HS-27A (cell line): ENCODE measurements at regions not wholly inside any gene's neighbourhood (a gene's known extent, or its start where the extent isn't known, plus 50 kb on each side); places are given as distances from the start of the nearest gene placed in this dataset.

Experiments
- DNase-seq: peaks from one replicate; pipeline ENCODE4 v3.0.0-alpha.2; 2012; ENCODE audit warnings: low read depth, missing footprints

DNA sequence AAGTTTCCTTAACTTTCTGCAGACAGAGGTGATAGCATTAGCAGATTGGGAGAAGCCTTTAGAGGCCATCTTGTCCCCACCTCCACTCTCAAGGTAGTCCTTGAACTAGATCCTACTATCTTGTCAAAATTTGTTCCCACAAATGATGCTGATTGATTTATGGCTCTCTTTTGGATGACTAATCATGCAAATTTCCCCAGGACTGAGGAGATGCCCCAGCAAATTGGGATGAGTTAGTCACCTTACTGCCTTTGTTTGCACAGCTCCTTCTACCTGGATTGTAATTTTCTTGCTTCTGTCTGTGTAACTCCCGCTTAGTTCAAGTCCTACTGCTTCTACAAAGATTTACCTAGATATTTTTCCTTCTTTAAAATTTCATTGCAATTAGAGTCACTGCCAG lies 391.4 kb upstream of the CADM1 start:
- DNase-seq = no peak

- DNase-seq = no peak
Observed at GRCh38 chr11:115894176-115894575, 390.0 kb upstream of the CADM1 start.

- DNase-seq = no peak
Observed at GRCh38 chr11:115893461-115894099, 389.4 kb upstream of the CADM1 start.

DNA sequence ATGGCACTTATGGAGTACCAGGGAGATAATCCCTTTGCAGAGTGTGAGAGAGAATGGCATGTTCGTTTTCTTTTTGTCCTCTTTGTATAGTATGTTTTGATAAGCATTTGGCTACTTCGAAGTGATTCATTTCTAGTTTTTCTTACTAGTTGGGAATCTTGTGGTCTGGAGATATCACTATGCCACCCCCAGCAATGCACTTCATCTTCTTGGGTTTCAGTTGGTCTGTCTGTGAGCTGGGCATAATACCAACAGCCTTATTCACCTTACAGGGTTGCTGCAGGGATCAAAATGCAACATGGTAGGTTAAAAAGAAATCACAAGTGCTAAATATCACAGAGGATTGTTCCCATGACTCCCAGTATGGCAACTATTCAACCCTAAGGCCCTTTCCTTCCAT lies 387.8 kb upstream of the CADM1 start:
- DNase-seq = no peak

DNA sequence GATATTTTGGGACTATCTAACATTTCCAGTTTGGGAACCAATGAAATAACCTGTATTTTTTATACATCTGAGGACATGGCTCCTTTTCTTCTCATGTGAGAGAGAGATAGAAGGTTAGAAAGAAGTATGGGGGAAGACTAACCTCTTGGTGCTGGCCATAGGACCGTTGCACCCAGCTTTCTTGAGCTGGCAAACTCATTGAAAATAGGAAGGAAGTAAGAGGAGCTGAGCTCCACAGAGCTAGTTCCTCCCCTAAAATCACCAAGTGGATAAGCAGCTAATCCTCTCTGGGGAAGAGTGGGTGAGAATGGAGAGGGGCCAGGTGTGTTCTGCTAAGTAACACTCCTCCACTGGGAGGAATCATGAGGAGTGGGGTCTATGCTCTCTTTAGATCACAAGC lies 387.4 kb upstream of the CADM1 start:
- no peak for DNase-seq

DNA sequence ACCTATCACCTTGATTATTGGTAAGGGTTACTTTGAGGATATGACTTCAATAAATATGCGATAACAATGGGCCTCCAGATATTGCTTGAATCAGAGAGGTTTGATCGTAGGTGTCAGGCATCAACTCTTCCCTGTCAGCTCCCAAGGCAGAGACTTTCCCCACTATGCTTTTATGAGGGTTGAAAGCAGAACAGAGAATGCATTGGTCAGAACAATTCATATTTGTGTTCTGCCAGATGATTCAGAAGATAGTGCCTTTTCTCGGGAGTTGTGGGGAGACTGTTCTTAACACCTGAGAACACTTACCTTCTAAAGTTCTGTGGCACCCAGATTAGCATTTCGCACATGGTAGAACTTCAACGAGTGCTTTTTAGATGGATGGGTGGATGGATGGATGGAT lies 386.3 kb upstream of the CADM1 start:
- DNase-seq = no peak

DNA sequence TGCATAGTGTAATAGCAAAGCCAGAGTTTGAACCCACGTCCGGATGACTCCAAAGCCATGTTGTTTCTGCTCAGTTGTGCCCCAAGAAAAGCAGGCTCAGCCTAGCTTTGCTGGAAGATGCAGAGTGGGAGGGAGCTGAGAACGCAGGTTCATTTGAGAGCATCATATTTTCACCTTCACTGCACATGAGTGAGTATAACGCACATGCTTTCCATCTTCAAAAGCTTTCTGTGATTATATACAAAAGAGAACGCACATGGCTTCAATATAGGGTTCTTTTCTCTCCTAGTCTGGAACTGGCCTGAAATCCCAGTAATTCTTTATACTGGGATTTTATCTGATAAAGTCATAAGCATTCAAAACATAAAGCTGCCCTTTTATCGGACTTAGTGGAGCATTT lies 385.5 kb upstream of the CADM1 start:
- no peak for DNase-seq

DNA sequence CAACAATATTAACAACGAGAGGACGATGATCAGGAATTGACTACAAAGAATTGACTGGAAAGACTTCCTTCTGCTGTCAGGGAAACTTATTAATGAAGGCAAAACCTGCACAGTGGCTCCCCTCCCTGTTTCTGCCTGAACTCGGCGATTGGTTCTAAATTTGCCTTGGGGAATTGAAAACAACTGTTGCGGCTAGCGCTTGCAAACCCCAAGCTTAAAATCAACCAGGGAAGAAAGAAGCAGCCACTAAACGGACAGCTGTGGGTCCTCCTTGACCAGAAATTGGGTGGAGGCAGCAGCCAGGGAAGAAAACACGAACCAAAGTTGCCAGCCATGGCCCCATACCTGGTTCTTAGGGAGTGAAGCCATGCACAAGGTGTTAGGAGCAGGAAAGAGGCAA lies 383.5 kb upstream of the CADM1 start:
- no peak for DNase-seq

- no peak for DNase-seq
Observed at GRCh38 chr11:115887316-115887715, 383.1 kb upstream of the CADM1 start.

- DNase-seq = no peak
Observed at GRCh38 chr11:115886422-115886733, 382.2 kb upstream of the CADM1 start.

GRCh38 chr11:115885535-115886421 lies 381.6 kb upstream of the CADM1 start:
- no peak for DNase-seq

- DNase-seq = no peak
Observed at GRCh38 chr11:115884800-115885534, 380.8 kb upstream of the CADM1 start.

- DNase-seq = no peak
Observed at GRCh38 chr11:115874843-115875242, 370.6 kb upstream of the CADM1 start.

- no peak for DNase-seq
Observed at GRCh38 chr11:115873813-115874212, 369.6 kb upstream of the CADM1 start.

- no peak for DNase-seq
Observed at GRCh38 chr11:115872416-115872815, 368.2 kb upstream of the CADM1 start.

DNA sequence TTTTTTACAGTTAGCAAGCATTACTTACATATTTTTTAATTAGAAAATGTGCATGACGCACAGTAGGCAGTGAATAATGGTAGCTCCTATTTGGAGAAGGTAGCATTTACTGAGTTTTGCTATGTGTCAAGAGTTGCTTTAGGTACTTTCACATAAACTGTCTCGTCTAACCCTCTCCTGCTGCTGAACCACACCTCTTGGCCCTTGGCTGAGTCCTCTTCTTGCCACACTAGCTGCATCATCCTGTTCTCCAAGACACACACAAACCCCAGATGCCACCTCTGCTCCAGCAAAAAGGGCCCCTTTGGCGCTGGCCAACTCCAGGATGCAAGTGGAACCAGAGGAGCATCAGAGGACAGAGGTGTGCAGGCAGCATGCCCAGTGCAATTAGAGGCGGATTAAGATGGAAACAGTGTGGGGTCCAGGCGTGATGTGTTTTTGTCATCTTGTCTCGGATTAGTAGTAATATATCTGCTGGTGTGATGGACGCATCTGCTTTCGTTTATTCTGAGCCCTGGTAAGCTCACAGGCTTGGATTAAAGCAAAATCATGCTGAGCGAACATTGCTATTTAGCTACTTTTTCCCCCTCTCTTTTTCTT lies 367.0 kb upstream of the CADM1 start:
- no peak for DNase-seq

DNA sequence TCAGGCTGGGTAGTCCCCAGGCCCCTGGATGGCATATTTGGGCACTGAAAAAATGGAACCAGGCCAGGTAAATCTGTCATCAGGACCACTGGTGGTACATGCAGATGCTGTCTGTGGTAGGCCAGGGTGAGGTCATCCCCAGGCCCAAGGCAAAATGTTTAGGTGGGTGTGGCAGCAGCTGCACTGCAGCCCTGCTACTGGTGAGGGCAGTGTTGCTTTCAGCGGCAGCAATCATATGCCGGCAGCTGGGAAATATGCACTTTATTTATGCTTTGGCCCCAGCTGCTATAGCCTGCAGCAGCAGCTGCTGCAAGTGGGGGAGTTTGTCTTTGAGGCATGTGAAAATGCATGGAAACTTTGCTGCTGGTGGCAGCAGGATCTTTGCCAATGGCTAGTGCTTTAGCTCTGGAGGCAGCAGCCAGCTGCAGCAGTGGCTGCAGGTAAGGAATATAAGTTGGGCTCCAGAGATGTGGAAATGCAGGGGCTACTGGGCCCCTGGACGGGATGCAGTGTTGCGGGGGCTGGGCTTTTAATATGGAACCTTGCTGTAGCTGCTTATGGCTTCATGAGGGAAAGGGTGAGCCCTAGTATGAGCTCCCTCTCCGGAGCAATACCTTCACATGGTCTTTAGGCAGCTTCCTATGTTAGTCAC lies 365.7 kb upstream of the CADM1 start:
- DNase-seq = no peak

GRCh38 chr11:115869131-115869530 lies 364.9 kb upstream of the CADM1 start:
- DNase-seq = no peak

- DNase-seq = no peak
Observed at GRCh38 chr11:115860246-115860645, 356.0 kb upstream of the CADM1 start.

GRCh38 chr11:115848611-115849010 lies 344.4 kb upstream of the CADM1 start:
- no peak for DNase-seq

DNA sequence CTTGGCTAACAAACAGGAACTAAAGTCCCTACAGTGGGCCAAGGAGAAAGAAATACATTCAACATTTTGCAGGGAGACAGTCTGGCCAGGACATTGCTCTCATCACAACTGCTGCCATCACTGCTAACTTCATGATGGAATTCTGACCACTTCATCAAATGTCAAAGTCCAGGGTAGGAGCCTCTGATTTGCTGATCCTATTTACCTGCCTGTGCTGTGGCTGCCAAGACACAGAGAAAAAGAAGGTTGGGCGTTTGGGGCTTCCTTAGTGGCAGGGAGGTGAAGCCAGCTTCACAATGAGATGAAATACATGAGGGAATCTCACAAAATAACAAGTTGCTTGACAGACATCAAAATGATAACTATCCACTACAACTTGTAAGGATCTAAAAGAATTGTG lies 343.9 kb upstream of the CADM1 start:
- DNase-seq = no peak

DNA sequence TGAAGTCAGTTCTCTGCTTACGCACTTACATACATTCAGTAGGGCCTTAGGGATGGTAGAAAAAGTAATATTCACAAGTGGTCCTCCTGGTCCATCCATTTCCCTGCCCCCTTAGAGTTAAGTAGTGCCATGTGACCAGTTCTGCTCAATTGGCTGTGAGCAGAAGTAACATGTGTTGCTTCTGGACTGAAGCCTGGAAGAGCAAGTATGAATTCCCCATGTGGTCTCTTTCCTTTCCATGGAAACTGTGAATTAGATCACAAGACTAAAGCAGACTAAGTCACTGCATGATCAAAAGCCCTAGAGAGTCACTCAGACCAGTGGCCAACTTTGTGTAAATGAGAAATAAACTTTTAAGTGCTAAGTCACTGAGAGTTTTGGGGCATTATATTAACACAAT lies 341.7 kb upstream of the CADM1 start:
- DNase-seq = no peak
